ENCODE measurements at regions not wholly inside any gene's neighbourhood (a gene's known extent, or its start where the extent isn't known, plus 50 kb on each side); places are given as distances from the start of the nearest gene placed in this dataset.

DNA sequence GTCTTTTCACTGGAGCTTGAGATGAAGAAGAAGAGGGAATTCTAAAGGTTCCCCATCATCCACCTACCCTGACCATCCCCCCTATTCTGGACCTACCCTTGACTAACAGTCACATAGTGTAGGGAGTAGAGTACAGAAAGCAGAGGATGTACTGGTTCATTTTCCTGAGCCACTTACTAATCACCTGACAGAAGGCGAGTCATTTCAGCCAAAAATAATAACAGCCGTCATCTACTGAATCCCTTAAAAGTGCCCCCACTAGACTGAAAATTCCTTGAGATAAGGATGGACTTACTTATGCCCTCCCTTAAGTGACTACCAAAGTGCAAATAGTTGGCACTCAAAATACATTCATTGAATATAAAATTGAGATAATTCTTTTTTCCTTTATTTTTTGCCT is 112.2 kb downstream of the FOXD1 start:
- Histone ChIP-seq H3K4me2 (ENCODE audit: low read length) (no peak overlapping the region), H3K9me2 (ENCODE audit: insufficient read depth, low read length) (no peaks in the 10 kb centered on the region), H3K9me3 (ENCODE audit: low read length) (no peaks in the 10 kb centered on the region), H3K27ac (ENCODE audit: low read depth, low read length, poor library complexity, severe bottlenecking) (no peak overlapping the region), H3K4me3 (ENCODE audit: low read depth, low read length, poor library complexity, severe bottlenecking) (no peak overlapping the region), H3K4me1 (ENCODE audit: insufficient read depth, low read length, poor library complexity, severe bottlenecking) (no peaks in the 10 kb centered on the region), H3K36me3 (ENCODE audit: insufficient read depth, low read length) (no peaks in the 10 kb centered on the region), H2AFZ (ENCODE audit: low read length) (no peak overlapping the region), H3K79me2 (ENCODE audit: insufficient read depth, low read depth, low read length) (no peaks in the 10 kb centered on the region), H4K20me1 (ENCODE audit: insufficient read depth, low read length) (no peaks in the 10 kb centered on the region)
- ChIA-PET CTCF (ENCODE audit: unreplicated experiment) (no interaction called here), POLR2A (no interaction called here)
- DNase-seq (ENCODE audit: low spot score): no peak
- BruUV-seq (replicated peaks): no TSS peak
- TF ChIP-seq EZH2phosphoT487 (IDR thresholded peaks at IDR 0.05; ENCODE audit: borderline replicate concordance, low read depth, low read length): no peak
- TF ChIP-seq, protein P1, sequence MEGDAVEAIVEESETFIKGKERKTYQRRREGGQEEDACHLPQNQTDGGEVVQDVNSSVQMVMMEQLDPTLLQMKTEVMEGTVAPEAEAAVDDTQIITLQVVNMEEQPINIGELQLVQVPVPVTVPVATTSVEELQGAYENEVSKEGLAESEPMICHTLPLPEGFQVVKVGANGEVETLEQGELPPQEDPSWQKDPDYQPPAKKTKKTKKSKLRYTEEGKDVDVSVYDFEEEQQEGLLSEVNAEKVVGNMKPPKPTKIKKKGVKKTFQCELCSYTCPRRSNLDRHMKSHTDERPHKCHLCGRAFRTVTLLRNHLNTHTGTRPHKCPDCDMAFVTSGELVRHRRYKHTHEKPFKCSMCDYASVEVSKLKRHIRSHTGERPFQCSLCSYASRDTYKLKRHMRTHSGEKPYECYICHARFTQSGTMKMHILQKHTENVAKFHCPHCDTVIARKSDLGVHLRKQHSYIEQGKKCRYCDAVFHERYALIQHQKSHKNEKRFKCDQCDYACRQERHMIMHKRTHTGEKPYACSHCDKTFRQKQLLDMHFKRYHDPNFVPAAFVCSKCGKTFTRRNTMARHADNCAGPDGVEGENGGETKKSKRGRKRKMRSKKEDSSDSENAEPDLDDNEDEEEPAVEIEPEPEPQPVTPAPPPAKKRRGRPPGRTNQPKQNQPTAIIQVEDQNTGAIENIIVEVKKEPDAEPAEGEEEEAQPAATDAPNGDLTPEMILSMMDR (conservative IDR thresholded peaks at IDR 0.05; ENCODE audit: low read length): no peak
- intact Hi-C loops (cut with micrococcal nuclease; ENCODE audit: unreplicated experiment): no loop called here

DNA sequence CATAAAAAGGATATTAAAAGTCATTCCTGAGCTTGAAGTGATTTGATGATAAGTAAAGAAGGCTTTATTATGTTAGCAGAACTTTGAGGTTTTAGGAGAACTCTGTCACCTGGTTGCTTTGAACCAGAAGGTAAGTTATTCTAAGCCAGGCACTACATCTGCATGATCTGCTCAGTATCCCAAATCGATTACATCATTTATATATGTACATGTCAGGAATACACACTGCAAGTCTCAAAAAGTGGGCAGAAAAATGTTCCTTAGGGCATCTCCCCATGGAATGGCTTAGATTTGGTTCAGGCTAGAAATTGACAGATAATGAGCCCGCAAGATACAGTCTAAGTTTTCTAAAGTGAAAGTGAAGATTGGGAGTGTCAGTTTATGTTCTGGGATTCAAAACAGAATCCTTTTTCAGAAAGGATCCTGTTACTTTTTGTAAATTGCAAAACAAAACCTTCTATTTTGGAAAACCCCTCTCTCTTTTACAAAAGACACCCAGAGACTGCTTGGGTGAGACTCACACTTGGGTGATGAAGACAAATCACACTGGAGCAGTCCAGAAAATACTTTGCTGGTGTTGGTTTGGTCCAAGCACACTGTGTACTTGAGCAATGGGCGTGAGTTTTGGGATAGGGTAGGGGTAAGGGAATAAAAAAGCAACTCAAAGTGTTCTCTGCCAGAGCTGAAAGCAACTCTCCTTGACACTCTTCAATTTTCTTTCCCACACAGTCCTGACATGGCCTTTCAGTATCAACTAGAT is 114.5 kb downstream of the FOXD1 start:
- CTCF ChIA-PET (ENCODE audit: unreplicated experiment): no interaction called here
- Histone ChIP-seq H3K4me2 (ENCODE audit: low read length) (no peak overlapping the region), H4K20me1 (ENCODE audit: insufficient read depth, low read length) (no peaks in the 10 kb centered on the region), H2AFZ (ENCODE audit: low read length) (no peak overlapping the region), H3K27ac (ENCODE audit: low read depth, low read length, poor library complexity, severe bottlenecking) (no peak overlapping the region), H3K79me2 (ENCODE audit: insufficient read depth, low read depth, low read length) (no peaks in the 10 kb centered on the region), H3K4me3 (ENCODE audit: low read depth, low read length, poor library complexity, severe bottlenecking) (no peak overlapping the region), H3K36me3 (ENCODE audit: insufficient read depth, low read length) (no peaks in the 10 kb centered on the region), H3K9me2 (ENCODE audit: insufficient read depth, low read length) (no peaks in the 10 kb centered on the region), H3K9me3 (ENCODE audit: low read length) (no peaks in the 10 kb centered on the region), H3K4me1 (ENCODE audit: insufficient read depth, low read length, poor library complexity, severe bottlenecking) (no peaks in the 10 kb centered on the region)
- intact Hi-C loops (cut with micrococcal nuclease; ENCODE audit: unreplicated experiment): no loop called here
- TF ChIP-seq, protein P1 (conservative IDR thresholded peaks at IDR 0.05; ENCODE audit: low read length): no peak
- no peak for TF ChIP-seq EZH2phosphoT487 (IDR thresholded peaks at IDR 0.05; ENCODE audit: borderline replicate concordance, low read depth, low read length)
- POLR2A ChIA-PET: interaction anchor here (0.5 kb wide), 1 partner anchor 1464 kb away, joined by 3 read pairs; no protein-coding TSS in a partner anchor
- no peak for DNase-seq (ENCODE audit: low spot score)
- BruUV-seq (replicated peaks): no TSS peak

DNA sequence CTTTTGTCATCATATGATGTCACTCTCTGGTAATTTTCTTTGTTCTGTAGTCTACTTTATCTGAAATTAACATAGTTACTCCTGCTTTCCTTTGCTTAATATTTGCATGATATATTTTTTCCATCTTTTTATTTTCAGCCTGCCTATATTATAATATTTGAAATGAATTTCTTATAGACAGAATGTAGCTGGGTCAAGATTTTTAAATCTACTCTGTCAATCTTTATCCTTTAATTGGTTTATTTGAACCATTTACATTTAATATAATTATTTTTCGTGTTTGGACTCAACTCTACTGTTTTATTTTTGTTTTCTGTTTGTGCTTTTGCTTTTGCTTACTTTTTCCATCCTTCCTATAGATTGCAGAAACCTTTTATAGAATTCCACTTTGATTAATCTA is 118.0 kb downstream of the FOXD1 start:
- H3K79me2 ChIP-seq (ENCODE audit: insufficient read depth, low read depth, low read length): no peaks in the 10 kb centered on the region
- no peaks in the 10 kb centered on the region for H3K9me3 ChIP-seq (ENCODE audit: low read length)
- no peak overlapping the region for H2AFZ ChIP-seq (ENCODE audit: low read length)
- H3K27ac ChIP-seq (ENCODE audit: low read depth, low read length, poor library complexity, severe bottlenecking): no peak overlapping the region
- TF ChIP-seq, protein P1 (conservative IDR thresholded peaks at IDR 0.05; ENCODE audit: low read length): no peak
- TF ChIP-seq EZH2phosphoT487 (IDR thresholded peaks at IDR 0.05; ENCODE audit: borderline replicate concordance, low read depth, low read length): no peak
- H3K9me2 ChIP-seq (ENCODE audit: insufficient read depth, low read length): no peaks in the 10 kb centered on the region
- POLR2A ChIA-PET: no interaction called here
- no peaks in the 10 kb centered on the region for H3K36me3 ChIP-seq (ENCODE audit: insufficient read depth, low read length)
- intact Hi-C loops (cut with micrococcal nuclease; ENCODE audit: unreplicated experiment): no loop called here
- no peak overlapping the region for H3K4me2 ChIP-seq (ENCODE audit: low read length)
- CTCF ChIA-PET (ENCODE audit: unreplicated experiment): no interaction called here
- H3K4me3 ChIP-seq (ENCODE audit: low read depth, low read length, poor library complexity, severe bottlenecking): no peak overlapping the region
- DNase-seq (ENCODE audit: low spot score): no peak
- no peaks in the 10 kb centered on the region for H3K4me1 ChIP-seq (ENCODE audit: insufficient read depth, low read length, poor library complexity, severe bottlenecking)
- no TSS peak for BruUV-seq (replicated peaks)
- H4K20me1 ChIP-seq (ENCODE audit: insufficient read depth, low read length): no peaks in the 10 kb centered on the region
